ENCODE measurements at regions not wholly inside any gene's neighbourhood (a gene's known extent, or its start where the extent isn't known, plus 50 kb on each side); places are given as distances from the start of the nearest gene placed in this dataset.

DNA sequence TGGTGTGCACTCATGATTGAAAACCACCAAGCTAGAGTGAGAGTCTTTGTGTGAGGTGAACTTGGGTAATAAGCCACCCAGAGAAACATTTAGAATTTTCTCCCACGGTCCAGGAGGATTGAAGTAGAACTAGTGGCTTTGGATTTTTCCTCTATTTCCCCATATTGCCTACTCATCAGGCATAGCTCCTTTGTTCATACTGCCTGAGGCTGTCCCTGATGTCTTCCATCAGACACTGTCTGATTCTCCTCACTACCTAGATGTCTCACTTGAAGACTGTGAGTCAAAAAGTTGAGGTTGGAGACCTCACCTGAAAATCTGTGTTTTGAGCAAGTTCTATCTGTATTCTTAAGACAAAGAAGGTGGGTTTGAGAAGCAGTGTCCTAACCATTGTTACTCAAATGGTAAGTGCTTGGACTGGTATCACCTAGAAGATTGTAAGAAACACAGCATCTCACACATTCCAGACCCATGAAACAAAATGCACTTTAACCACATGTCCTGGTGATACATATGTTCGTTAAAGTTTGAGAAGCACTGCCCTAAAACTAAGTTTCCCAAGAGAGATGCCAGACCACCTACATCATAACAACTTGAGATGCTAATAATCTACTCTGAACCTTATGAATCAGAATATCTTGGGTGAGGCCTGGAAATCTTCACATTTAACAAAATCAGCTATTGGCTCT lies 523.4 kb upstream of the BTBD3 start:
- H3K4me3 ChIP-seq (ENCODE audit: low read length): no peak overlapping the region
- no peak for DNase-seq (ENCODE audit: low read depth, low spot score)

DNA sequence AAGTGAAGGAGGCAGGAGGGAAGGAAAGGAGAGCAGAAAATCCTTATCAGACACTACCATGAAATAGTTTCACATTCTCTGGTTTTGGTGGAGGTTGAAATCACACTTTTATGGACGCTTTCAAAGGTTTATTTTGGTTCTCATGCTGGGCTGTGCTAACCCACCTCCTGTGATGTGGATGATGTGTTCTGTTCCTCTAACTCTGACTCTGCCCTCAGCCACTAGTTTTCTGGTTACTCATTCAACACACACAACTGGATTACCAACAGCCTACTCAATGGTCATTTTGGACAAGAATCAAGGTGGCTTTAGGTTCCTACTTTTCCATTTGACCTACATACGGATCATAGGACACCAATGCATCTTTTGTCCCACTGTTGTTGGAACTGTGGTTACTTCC lies 522.1 kb upstream of the BTBD3 start:
- DNase-seq (ENCODE audit: low read depth, low spot score): no peak

DNA sequence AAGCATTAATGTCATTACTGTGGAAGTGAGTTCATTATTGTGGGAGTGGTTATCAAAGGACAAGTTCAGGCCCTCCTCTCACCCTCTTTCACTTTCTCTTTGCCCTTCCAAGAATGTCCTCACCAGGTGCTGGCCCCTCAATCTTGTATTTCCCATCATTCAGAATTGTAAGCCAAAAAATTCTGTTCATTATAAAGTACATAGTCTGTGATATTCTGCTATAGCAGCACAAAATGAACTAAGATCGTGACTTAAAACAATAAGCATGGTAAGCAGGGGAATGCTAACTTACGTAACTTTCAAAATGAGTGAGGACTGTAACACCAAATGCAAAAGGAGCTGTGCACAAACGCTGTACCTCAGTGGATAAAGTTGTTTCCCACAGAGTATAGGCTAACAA lies 515.7 kb upstream of the BTBD3 start:
- no peak overlapping the region for H3K4me3 ChIP-seq (ENCODE audit: low read length)
- no peak for DNase-seq (ENCODE audit: low read depth, low spot score)

More for the DNA sequence above, 522.1 kb upstream of the BTBD3 start:
- no peak overlapping the region for H3K4me3 ChIP-seq (ENCODE audit: low read length)

DNA sequence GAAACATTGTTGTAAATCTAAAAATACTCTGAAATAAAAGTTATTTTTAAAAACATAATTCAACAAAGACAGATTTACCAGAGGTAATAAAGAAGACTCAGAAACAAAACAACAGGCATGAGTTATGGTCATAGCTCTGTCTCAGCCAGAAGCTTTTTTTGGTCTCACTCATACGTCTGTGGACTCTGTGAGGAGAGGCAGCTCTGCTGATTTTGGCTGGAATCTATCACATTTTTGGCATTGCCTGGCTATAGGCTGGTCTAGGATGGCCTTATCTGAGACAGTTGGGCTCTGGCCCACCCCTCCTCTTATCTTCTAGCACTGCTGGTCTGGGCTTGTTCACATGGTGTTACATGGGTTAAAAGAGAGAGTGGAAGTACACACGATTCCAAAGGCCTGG lies 514.0 kb upstream of the BTBD3 start:
- H3K4me3 ChIP-seq (ENCODE audit: low read length): no peak overlapping the region
- DNase-seq (ENCODE audit: low read depth, low spot score): no peak

DNA sequence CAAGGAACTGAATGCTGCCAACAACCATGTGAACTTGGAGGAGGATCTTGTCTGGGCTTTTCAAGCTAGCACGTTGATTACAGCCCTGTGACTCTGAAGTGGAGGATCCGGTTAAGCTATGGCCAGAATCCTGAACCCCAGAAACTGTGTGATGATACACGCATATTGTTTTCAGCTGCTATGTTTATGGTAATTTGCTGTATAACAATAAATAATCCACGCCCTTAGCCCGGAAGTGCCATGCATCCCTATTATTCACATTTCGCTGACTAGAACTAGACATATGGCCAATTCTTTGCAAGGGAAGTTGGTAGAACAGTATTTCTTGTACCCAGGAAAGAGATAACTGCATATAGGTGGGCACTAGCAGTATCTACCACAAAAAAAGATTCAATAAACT lies 510.8 kb upstream of the BTBD3 start:
- no peak overlapping the region for H3K4me3 ChIP-seq (ENCODE audit: low read length)
- no peak for DNase-seq (ENCODE audit: low read depth, low spot score)

DNA sequence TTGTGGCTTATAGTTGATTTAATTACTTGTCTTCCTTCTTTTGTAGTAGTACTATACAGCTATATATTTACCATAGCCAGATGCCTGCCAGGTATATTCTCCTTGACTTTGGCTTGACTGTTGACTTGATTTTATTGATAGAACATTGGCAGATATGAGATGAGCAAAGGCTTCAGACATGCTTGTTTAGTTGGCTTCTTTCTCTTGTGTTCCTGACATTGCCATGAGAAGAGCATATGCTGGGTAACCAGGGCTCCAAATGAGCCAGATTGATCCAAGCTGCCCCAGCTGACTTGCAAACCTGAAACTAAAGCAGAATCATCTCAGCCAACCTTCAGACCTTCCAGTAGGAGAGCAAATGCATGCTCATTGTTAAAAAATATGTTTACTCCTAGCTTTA lies 508.1 kb upstream of the BTBD3 start:
- H3K4me3 ChIP-seq (ENCODE audit: low read length): no peak overlapping the region
- no peak for DNase-seq (ENCODE audit: low read depth, low spot score)

DNA sequence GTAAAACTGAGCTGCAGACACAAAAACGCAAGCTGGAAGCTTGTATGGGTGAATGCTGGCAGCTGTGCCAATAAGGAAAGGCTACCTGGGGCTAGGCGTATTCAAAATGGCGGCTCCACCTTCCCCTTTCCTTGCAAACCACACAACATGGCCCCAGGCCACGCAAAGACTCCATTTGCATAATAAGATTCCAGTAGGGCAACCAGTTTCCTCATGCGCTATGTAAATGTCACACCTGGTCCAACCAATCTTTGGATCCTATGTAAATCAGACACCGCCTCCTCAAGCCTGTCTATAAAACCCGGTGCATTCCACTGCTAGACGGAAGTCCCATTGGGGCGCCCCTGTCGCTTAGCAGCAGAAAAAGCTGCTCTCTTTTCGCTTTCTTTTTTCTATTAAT lies 505.9 kb upstream of the BTBD3 start:
- no peak overlapping the region for H3K4me3 ChIP-seq (ENCODE audit: low read length)
- no peak for DNase-seq (ENCODE audit: low read depth, low spot score)

DNA sequence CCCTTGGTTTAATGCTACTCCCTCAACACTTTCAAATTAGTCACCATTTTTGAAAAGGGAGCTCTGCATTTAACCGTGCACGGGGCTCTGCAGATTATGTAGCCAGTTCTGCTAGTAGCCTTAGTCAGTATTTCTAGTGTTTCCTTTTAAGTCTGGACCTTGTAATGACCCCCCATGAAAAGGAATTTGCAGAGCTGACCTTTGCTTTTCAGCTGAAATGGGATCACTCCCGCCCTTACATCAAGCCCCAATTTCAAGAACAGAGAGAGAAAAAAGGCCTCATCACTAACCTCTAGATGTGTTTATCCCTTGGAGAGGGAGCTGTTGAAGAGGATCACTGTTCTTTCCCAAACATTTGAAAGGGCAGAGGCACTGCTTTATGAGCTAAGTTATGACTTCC lies 490.7 kb upstream of the BTBD3 start:
- no peak for DNase-seq (ENCODE audit: low read depth, low spot score)
- no peak overlapping the region for H3K4me3 ChIP-seq (ENCODE audit: low read length)

DNA sequence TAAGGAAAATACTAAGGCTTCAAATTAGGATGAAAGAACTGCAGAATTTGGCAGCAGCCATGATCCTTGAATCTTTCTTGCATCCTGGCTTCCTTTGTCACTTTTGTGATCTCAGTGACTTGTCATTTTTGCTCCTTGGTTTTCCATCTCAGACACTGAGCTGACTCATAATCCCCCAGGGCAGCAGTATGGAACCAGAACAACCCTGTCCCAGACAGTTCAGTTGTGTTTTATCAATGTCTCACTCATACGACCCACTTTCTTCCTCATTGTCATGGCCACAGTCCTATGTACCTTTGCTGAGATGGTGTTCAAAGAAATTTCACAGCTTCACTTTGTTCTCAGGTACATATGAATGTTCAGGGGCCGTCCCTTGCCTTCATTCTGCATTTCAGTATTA lies 488.5 kb upstream of the BTBD3 start:
- H3K4me3 ChIP-seq (ENCODE audit: low read length): no peak overlapping the region
- DNase-seq (ENCODE audit: low read depth, low spot score): no peak

DNA sequence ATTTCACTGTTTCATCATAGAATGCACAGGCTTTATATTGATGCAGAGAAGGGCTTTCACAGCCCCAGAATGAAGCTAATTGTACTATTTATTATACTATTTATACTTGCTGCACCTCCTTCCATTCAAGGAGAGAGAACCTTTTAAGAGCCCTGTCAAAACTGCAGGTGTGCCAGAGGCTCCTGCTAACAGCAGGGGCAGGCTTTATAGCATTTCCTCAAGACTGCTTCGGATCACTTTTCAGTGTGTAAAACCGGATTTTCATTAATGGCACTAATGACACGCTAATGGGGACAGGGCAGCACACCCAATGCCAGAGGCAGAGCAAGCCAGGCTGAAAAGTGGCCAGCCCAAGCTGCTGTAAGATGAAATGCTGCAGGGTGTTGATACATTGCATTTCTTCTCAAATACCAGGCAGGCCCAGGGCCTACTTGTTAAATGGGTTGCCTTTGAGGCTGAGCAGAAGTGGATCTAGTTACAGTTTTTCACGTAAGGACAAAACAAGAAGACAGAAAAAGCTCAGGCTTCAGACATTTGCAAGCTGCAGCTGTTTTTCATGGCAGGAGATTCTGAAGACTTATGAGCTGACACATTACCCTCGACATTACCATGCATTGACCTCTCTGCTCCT lies 487.7 kb upstream of the BTBD3 start:
- H3K4me3 ChIP-seq (ENCODE audit: low read length): no peak overlapping the region
- no peak for DNase-seq (ENCODE audit: low read depth, low spot score)

DNA sequence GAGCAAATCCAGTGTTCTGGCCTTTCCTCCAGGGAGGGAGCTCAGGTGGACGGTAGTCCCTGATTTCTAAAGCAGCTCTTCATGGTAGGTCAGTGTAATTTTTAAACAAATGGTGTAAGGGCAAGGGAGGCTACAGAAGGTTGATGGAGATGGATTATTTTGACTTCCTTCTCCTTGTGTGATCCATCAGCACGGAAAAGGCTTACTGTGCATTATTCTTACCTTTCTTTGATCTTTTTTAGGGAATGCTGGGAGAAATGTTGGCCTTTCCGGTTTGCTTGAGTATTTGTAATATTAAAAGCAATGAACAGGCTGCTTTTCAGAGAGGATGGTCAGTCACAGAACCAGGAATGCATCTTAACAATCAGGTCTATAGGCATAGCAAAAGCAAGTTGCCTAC lies 487.0 kb upstream of the BTBD3 start:
- no peak for DNase-seq (ENCODE audit: low read depth, low spot score)
- no peak overlapping the region for H3K4me3 ChIP-seq (ENCODE audit: low read length)

DNA sequence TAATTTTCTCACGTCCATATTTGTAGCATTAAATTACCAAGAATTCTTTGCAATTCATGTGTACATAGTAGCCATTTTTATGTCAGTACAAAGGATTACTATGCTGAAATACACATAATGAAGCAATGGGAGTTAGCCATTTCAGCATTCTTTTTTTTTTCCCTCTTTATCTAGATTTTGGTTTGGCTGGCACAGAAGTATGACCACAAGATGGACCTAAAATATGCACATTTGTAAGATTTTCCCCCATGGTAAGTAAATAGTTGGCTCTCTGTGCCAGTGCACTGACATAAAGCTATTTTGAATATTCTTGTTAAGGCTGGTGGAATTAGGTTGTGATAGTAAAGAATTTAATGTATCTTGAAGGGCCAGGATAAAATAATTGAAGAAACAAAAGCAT lies 486.1 kb upstream of the BTBD3 start:
- DNase-seq (ENCODE audit: low read depth, low spot score): no peak

DNA sequence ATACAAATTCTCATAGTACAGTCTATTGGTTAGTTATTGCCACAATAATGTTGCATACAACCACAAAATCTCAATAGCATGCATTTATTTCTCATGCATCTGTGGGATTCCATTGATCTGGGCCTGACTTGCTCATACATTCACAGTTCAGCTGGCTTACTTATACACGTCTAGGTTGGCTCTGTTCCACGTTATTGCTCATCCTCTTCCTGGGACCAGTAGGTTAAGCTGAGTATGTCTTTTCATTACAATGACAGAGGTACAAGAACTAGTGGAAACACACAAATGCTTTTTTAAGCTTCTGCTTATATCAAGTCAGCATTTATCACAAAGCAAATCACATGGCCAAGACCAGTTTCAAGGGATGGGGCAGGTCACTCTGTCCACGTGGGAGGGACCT lies 485.3 kb upstream of the BTBD3 start:
- no peak for DNase-seq (ENCODE audit: low read depth, low spot score)

More for the DNA sequence above, 486.1 kb upstream of the BTBD3 start:
- H3K4me3 ChIP-seq (ENCODE audit: low read length): no peak overlapping the region

DNA sequence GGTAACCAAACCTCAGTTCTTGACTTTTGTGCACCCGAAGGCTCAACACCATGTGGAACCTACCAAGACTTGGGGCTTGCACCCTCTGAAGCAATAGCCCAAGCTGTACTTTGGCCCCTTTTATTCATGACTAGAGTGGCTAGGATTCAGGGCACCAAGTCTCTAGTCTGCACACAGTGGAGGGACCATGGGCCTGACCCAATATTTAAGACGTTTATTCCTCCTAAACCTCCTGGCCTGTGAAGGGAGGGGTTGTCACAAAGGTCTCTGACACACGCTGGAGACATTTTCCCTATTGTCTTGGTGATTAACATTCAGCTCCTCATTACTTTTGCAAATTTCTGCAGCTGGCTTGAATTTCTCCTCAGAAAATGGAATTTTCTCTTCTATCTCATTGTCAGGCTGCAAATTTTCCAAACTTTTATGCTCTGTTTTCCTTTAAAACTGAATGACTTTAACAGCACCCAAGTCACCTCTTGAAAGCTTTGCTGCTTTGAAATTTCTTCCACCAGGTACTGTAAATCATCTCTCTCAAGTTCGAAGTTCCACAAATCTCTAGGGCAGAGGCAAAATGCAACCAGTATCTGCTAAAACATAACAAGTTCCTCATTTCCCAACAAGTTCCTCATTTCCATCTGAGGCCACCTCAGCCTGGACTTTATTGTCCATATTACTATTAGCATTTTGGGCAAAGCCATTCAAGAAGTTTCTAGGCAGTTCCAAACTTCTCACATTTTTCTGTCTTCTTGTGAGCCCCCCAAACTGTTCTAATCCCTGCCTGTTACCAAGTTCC lies 481.4 kb upstream of the BTBD3 start:
- DNase-seq (ENCODE audit: low read depth, low spot score): no peak
- H3K4me3 ChIP-seq (ENCODE audit: low read length): no peak overlapping the region

More for the DNA sequence above, 485.3 kb upstream of the BTBD3 start:
- H3K4me3 ChIP-seq (ENCODE audit: low read length): no peak overlapping the region

DNA sequence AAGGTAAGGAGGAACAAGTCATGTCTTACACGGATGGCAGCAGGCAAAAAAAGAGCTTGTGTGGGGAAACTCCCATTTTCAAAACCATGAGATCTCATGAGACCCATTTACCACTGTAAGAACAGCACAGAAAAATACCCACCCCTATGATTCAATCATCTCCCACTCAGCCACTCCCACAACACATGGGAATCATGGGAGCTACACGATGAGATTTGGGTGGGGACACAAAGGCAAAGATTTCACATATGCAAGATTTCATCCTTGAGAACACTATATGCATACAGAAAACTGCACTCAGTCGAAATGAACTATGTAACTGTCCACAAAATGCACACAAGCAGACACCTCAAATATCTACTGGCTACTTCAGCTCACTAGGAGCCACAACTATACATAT lies 480.6 kb upstream of the BTBD3 start:
- no peak for DNase-seq (ENCODE audit: low read depth, low spot score)
- H3K4me3 ChIP-seq (ENCODE audit: low read length): no peak overlapping the region

DNA sequence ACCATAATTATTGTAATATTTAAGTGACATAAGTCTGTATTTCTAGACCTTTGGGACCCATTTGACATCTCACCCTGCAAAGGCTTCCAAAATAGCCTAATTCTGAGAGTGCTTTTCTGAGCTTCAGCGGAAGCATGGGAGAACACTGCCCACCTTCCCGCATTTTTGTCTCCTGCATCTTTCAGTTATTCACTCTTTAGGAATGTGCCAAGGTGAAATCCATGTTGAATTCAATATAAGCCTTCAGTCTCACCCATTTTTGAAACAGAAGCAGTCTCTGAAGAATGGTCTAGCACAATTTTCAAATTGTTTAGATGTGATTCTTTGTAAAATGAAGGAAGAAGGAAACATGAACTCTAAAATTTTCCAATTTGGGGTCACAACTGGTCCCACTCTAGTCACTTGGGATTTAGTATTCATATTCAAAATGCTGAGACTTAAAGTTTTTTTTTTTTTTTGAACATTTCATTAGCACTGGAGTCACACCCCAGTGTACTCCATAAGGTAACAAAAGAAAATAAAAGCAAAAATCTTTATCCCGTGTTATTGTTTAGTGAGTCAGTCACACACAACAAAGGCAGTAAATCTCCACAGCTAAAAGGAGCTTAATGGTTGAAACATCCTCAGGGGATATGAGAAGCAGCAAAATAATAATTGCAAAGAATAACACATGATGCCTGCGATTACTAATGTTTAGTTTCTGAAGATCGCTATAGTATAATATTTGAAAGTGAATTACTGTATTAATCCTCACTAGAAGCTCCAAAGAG lies 479.9 kb upstream of the BTBD3 start:
- no peak overlapping the region for H3K4me3 ChIP-seq (ENCODE audit: low read length)
- no peak for DNase-seq (ENCODE audit: low read depth, low spot score)

DNA sequence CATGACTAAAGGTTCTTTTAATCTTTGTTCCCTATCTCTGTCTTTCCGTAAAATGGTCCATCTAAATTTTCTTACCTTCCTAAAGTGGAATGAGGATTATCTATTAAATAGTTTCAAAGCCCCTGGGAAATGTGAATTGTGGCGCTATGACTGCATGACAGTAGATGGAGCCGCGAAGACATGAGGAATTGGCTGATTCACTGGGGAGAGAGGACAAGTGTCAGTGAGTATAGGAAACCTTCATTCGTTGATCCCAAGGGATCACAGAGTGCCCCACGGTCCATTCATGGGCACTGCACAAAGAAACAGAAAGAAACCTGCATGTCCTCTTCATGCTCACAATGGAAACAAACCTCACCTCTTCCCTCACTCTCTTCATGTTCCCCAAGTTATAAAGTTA lies 479.3 kb upstream of the BTBD3 start:
- H3K4me3 ChIP-seq (ENCODE audit: low read length): no peak overlapping the region
- no peak for DNase-seq (ENCODE audit: low read depth, low spot score)

DNA sequence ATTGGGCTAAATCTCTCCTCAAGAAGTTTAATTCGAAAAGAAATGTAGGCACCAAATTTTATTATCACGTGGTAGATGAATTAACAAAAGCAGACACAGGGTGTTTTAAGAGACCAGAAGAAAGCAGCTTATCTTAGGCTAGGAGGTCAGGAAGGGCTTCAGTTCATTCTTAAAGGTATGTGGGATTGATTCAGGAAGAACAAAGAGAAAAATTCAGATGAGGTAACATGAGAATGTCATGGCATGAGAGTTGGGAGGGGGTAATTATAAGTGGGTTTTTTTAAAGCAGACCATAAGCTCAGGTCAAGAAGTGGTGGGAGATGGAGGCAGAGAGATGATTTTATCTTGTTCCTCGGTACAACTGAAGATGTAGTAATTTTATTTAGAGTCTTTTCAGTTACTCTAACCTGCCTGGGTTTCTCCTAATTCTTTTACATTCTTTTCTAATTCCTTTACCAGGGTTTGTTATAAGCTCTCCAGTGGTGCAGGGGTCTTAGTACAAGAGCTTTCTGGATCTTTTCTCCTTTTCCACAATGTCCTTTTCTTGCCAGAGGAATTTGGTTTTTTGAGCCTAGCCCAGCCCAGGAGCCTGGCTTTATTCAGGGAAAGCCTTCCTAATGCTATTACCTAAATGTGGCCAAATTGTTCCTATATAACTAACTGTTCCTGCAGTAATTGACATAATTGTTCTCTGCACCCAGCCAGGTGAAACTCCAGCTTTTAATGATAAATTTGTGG lies 474.1 kb upstream of the BTBD3 start:
- no peak for DNase-seq (ENCODE audit: low read depth, low spot score)
- no peak overlapping the region for H3K4me3 ChIP-seq (ENCODE audit: low read length)

DNA sequence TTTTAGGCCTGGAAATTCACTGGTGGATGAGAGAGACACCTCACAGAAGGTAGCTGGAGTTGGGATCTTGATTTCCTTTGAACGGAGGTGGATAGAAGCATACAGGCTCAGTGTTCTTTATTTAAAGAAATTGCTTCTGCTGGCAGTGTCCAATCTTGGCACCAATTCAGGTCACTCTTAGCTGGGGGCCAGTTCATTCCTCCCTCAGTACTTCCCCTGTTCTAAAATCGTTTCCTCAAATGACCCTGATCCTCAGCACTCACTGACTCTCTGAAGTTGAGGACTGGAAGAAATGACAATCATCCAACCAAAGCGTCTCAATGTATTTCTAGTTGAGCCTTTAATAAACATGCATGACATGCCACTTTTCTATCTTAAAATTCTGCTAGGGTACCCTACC lies 472.5 kb upstream of the BTBD3 start:
- no peak overlapping the region for H3K4me3 ChIP-seq (ENCODE audit: low read length)
- no peak for DNase-seq (ENCODE audit: low read depth, low spot score)
